GM18505 (cell line): ENCODE measurements at regions not wholly inside any gene's neighbourhood (a gene's known extent, or its start where the extent isn't known, plus 50 kb on each side); places are given as distances from the start of the nearest gene placed in this dataset.
"Not testable (repeated sequence)": the region's sequence is repeated elsewhere in the genome, so short reads cannot be mapped to it uniquely, and the experiment has no call there.

Experiments used
- ATAC-seq: cut with Tn5 transposase; IDR thresholded peaks from one replicate; pipeline ENCODE4 v1.9.1; 2021; ENCODE audit not compliant: unreplicated experiment
- POLR2A ChIP-seq: IDR thresholded peaks from 4 replicates; pipeline ENCODE4 v1.6.1; 2011; ENCODE audit warnings: borderline replicate concordance; ENCODE audit not compliant: insufficient read depth, insufficient read length; ENCODE audit errors: extremely low read depth

GRCh38 chr15:96610757-96611156 lies 280.3 kb downstream of the NR2F2 start:
- ATAC-seq: no peak
- TF ChIP-seq POLR2A: no peak

GRCh38 chr15:96612917-96613316 lies 282.4 kb downstream of the NR2F2 start:
- no peak for ATAC-seq
- TF ChIP-seq POLR2A: no peak

GRCh38 chr15:96619174-96619573 lies 288.7 kb downstream of the NR2F2 start:
- TF ChIP-seq POLR2A: no peak
- ATAC-seq: no peak

GRCh38 chr15:96622714-96623113 lies 292.2 kb downstream of the NR2F2 start:
- ATAC-seq: no peak
- TF ChIP-seq POLR2A: no peak

- no peak for TF ChIP-seq POLR2A
- no peak for ATAC-seq
Measured at GRCh38 chr15:96625256-96625655, 294.8 kb downstream of the NR2F2 start.

GRCh38 chr15:96627031-96627568 lies 296.6 kb downstream of the NR2F2 start:
- no peak for TF ChIP-seq POLR2A
- ATAC-seq: no peak

GRCh38 chr15:96629511-96629910 lies 299.0 kb downstream of the NR2F2 start:
- TF ChIP-seq POLR2A: no peak
- ATAC-seq: no peak

- no peak for TF ChIP-seq POLR2A
- ATAC-seq: no peak
Measured at GRCh38 chr15:96638793-96639192, 308.3 kb downstream of the NR2F2 start.

- TF ChIP-seq POLR2A: no peak
Measured at GRCh38 chr15:96645796-96646195, 315.3 kb downstream of the NR2F2 start.

GRCh38 chr15:96648866-96649265 lies 318.4 kb downstream of the NR2F2 start:
- TF ChIP-seq POLR2A: no peak
- ATAC-seq: no peak

More at GRCh38 chr15:96645796-96646195, 315.3 kb downstream of the NR2F2 start:
- no peak for ATAC-seq

GRCh38 chr15:96657096-96657495 lies 326.6 kb downstream of the NR2F2 start:
- TF ChIP-seq POLR2A: no peak
- ATAC-seq: no peak

GRCh38 chr15:96666979-96667378 lies 336.5 kb downstream of the NR2F2 start:
- not testable (repeated sequence) for ATAC-seq

- no peak for ATAC-seq
- TF ChIP-seq POLR2A: no peak
Measured at GRCh38 chr15:96670389-96670788, 339.9 kb downstream of the NR2F2 start.

GRCh38 chr15:96672629-96673028 lies 342.1 kb downstream of the NR2F2 start:
- no peak for ATAC-seq
- TF ChIP-seq POLR2A: no peak

GRCh38 chr15:96678386-96678785 lies 347.9 kb downstream of the NR2F2 start:
- TF ChIP-seq POLR2A: no peak
- ATAC-seq: no peak
